ENCODE measurements at regions not wholly inside any gene's neighbourhood (a gene's known extent, or its start where the extent isn't known, plus 50 kb on each side); places are given as distances from the start of the nearest gene placed in this dataset.

- DNase-seq (ENCODE audit: low read depth) = no peak
These were observed 78.0 kb upstream of the NHSL1 start for GRCh38 chr6:138577151-138577915.

- DNase-seq (ENCODE audit: low read depth) = no peak
These were observed 80.7 kb upstream of the NHSL1 start for GRCh38 chr6:138580040-138580439.

GRCh38 chr6:138580801-138581200 is 81.5 kb upstream of the NHSL1 start:
- no peak for DNase-seq (ENCODE audit: low read depth)

- no peak for DNase-seq (ENCODE audit: low read depth)
These were observed 83.3 kb upstream of the NHSL1 start for GRCh38 chr6:138582573-138582972.

GRCh38 chr6:138586638-138587037 is 87.3 kb upstream of the NHSL1 start:
- no peak for DNase-seq (ENCODE audit: low read depth)

GRCh38 chr6:138588805-138589434 is 89.6 kb upstream of the NHSL1 start:
- peak; percentile 25 for DNase-seq (ENCODE audit: low read depth)

- DNase-seq (ENCODE audit: low read depth) = peak; percentile 7
These were observed 91.8 kb upstream of the NHSL1 start for GRCh38 chr6:138590796-138591709.

- DNase-seq (ENCODE audit: low read depth) = no peak
These were observed 93.4 kb upstream of the NHSL1 start for GRCh38 chr6:138592749-138593123.

- no peak for DNase-seq (ENCODE audit: low read depth)
These were observed 94.0 kb upstream of the NHSL1 start for GRCh38 chr6:138593124-138593877.

GRCh38 chr6:138593909-138594757 is 94.8 kb upstream of the NHSL1 start:
- no peak for DNase-seq (ENCODE audit: low read depth)

- DNase-seq (ENCODE audit: low read depth) = no peak
These were observed 95.5 kb upstream of the NHSL1 start for GRCh38 chr6:138594758-138595140.

GRCh38 chr6:138596126-138596525 is 96.8 kb upstream of the NHSL1 start:
- no peak for DNase-seq (ENCODE audit: low read depth)

- no peak for DNase-seq (ENCODE audit: low read depth)
These were observed 97.3 kb upstream of the NHSL1 start for GRCh38 chr6:138596591-138596990.

- no peak for DNase-seq (ENCODE audit: low read depth)
These were observed 98.0 kb upstream of the NHSL1 start for GRCh38 chr6:138597336-138597735.

- no peak for DNase-seq (ENCODE audit: low read depth)
These were observed 99.4 kb upstream of the NHSL1 start for GRCh38 chr6:138598562-138599173.

- no peak for DNase-seq (ENCODE audit: low read depth)
These were observed 101.0 kb upstream of the NHSL1 start for GRCh38 chr6:138600261-138600660.

- DNase-seq (ENCODE audit: low read depth) = no peak
These were observed 101.4 kb upstream of the NHSL1 start for GRCh38 chr6:138600726-138601125.

GRCh38 chr6:138601128-138601527 is 101.8 kb upstream of the NHSL1 start:
- no peak for DNase-seq (ENCODE audit: low read depth)

GRCh38 chr6:138605958-138606357 is 106.7 kb upstream of the NHSL1 start:
- DNase-seq (ENCODE audit: low read depth) = no peak

All from activated gamma-delta T cell treated with anti-CD3 and anti-CD28 coated beads, Interleukin-2, amount 50 U/mL, for 16 hours (primary cell).